Stimulated activated CD4-positive, alpha-beta T cell treated with anti-CD3 and anti-CD28 coated beads, Interleukin-2, amount 100 ng/mL, for 48 hours (primary cell): ENCODE measurements at regions not wholly inside any gene's neighbourhood (a gene's known extent, or its start where the extent isn't known, plus 50 kb on each side); places are given as distances from the start of the nearest gene placed in this dataset.
A peak's percentile ranks its signal among the peaks of the same experiment; 100 is the strongest.
"Not testable (repeated sequence)": the region's sequence is repeated elsewhere in the genome, so short reads cannot be mapped to it uniquely, and the experiment has no call there.

Experiments
- DNase-seq, 2 donors: peaks; one replicate each; pipeline ENCODE4 v3.0.0-alpha.2; 2020

DNA sequence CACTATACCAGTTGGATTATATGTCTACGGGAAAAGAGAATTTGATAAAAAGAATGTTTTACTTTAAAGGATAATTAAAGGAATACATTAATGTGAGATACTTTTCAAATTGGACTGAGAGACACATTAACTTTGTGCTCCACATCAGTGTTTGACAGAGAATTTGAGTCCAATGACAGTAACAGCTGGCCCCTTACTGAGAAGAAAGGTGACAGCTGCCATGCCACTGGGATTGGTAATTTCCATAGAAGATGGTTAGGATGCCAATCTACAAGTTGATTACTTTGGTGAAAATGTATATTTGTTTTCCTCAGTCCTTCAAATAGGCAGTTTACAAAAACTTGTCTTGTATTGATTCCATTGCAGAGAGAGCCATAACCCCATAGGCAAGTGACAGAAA lies 578.4 kb downstream of the SLCO4C1 start:
- DNase-seq, result no peak

DNA sequence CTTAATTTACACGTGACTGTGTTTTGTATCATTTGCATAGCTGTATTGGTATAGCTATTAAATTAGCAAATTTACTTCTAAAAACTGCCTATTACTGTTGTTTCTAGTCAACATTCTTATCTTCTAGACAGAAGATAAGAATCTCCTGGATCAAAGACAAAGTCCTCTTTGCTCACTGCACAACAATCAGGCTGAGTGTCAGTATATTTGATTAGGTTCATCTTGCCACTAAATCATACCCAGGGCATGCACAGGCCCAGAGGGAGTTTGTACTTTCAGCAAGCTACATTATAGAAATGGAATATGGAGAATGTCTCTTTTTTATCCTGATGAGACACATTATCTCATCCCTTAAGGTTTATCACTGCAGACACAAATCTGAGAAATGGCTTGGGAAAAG lies 579.1 kb downstream of the SLCO4C1 start:
- DNase-seq, result no peak

GRCh38 chr5:101715790-101716189 lies 580.3 kb downstream of the SLCO4C1 start:
- not testable (repeated sequence) for DNase-seq

GRCh38 chr5:101689306-101689705 lies 606.8 kb downstream of the SLCO4C1 start:
- no peak for DNase-seq

- no peak for DNase-seq
Observed at GRCh38 chr5:101688156-101688555, 607.9 kb downstream of the SLCO4C1 start.

- DNase-seq, result no peak
Observed at GRCh38 chr5:101687349-101687985, 608.6 kb downstream of the SLCO4C1 start.

DNA sequence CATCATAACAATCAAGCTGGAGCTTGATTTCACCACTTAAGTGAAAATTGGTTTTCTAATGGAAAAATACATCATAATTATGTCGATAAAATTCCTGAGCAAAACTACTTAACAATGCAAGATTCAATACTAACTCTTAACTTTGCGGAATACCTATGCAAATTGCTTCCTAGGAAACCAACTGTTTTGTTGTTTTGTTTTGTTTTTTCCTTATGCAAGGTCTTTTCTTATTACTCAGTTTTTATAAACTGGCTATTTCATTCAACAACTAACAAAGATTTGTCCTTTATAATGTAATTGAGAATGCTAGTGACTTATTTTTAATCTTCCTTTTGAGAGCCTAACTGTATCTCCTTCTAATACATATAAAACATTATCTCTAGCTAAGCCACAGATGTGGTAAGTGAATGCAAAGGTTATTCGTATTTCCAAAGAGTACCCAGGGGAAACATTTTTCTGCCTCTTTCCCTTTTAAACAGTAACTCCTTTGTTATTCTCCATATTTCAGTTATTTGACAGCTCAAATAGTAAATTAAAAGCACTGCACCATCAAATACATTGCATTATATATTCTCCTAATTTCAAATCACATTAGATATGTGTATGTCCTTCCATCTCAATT lies 609.4 kb downstream of the SLCO4C1 start:
- DNase-seq, result no peak

DNA sequence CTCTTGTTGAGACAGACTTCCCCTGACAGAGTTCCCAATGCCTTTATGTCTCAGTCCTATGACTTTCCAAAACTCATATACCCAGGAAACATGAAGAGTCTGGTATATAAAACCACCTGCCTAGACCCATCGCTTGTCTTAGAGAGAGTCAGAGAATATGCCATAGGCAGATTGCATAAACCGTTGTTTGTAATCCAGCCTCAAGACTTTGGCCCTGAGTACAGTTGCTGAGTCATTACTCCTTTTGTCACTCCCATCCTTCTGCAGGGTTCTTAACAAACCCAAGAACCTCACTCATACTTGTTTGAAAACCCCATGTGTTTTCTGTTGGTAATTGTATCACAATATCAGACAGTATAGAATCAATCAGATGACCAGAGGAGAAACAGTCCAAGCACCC lies 616.3 kb downstream of the SLCO4C1 start:
- DNase-seq, result no peak

DNA sequence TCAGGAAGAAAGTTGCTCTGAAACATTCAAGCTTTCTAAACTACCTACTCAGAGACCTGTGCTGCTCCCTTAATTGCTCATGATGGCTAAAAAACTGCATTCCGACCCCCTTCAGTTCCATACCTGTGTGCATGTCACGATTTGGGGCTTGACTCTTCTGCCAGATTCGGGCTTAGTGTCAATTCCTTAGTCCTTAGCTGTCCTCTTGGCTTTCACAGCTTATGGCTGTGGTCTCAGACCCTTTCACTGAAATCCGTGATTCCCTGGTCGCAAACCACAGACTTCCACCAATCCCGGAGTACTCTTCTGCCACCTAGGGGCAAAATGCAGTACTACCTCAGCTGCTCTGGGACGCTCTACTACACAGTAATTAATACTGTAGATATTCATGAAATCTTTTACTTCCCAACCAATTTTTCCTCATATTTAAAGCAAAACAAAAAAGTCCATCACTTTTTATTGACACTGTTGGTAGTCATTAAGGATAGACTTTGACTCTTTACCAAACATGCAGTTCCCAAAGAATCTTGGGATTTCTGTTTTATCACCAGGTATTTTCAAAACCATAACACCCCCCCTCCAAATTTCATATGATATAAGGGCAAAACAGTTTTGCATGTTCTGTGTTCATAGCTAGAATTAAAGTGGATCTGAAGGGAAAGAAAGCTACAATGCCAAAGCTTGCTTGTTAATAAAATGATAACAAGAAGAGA lies 617.4 kb downstream of the SLCO4C1 start:
- peak; percentile 34 to 46 for DNase-seq

DNA sequence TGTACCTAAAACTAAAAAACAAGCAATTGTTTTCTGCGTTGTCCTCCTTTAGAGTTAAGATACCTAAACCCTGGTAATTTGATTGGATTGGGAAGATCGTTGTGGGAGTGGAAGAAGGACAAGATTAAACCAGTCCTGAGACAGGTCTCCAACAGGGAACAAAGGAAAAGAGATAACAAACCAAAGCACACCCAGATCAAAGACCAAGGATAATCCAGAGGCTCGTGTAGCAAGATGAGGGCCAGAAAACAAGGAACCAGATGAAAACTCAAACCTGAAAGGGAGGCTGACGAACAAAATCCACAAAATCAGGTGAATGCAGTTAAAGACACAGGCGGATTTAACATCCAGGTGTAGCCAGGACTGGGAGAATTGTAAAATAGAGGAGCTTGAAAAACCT lies 618.1 kb downstream of the SLCO4C1 start:
- no peak for DNase-seq

- DNase-seq, result no peak
Observed at GRCh38 chr5:101676646-101677045, 619.4 kb downstream of the SLCO4C1 start.

- no peak for DNase-seq
Observed at GRCh38 chr5:101675510-101676219, 620.4 kb downstream of the SLCO4C1 start.

DNA sequence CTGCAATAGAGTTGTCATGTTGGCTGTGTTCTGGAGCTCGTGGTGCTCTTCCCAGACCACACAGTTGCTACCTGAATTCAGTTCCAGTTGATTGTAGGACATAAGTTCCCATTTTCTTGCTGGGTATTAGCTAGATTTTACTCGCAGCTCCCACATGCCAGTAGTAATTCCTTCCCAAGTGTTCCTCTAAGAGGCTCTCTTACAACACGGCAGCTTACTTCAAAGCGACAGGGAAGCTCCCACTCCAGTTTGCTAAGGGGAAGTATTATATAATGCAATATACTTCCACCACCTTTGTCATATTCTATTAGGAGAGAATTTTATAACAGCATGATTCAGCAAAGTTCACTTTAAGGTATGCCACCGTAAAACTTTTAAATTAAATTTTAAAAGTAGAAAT lies 623.0 kb downstream of the SLCO4C1 start:
- no peak for DNase-seq

GRCh38 chr5:101664071-101664791 lies 631.9 kb downstream of the SLCO4C1 start:
- no peak for DNase-seq

- no peak for DNase-seq
Observed at GRCh38 chr5:101663543-101663942, 632.5 kb downstream of the SLCO4C1 start.

DNA sequence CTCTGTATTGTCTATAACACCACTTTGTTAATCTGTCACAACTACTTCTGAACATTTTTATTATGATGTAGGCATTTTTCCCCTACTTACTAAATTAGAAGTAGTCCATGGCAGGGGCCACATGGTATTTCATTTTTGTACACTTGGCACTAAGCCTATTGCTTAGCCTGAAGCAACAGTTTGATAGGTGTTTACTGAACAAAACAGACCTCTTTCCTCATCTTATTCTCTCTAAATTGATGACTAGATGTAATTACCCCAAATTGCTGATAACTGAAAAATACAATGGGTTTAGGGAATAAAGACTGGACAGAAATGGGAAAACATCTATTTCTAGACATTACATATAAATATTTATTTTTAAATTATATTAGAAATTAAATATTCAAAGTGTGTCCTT lies 633.8 kb downstream of the SLCO4C1 start:
- DNase-seq, result no peak

DNA sequence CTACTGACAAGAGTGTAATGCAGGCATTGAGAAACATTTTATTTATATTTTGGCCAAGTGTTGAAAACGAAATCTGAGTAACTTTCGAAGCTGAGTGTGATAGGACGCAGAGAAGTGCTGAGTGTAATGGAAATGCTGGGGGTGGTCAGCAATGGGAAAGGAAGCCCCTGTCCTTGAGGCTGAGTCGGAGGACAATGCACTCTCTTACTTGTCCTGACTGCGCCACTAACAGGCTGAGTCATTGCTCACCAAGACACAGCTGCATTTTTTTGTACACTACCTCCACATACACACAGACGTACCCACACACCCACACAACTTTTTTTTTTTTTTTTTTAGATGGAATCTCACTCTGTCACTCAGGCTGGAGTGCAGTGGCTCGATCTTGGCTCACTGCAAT lies 637.7 kb downstream of the SLCO4C1 start:
- no peak for DNase-seq

DNA sequence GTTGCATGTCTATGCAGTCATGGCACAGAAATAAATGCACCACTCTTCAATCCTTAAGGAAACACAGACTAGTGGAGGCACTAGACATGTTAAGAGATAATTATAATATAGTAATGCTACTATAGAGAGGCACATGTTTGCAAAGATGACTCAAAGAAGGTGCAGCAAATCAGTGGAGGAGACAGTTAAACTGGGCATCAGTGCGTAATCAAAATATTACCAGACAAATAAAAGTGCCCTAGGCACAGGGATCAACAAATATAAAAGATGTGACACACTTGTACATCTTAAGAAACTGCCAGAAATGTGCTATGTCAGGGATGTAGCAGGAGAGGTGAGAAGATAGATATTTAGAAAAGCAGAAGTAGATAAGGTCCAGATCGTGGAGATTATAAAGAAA lies 642.1 kb downstream of the SLCO4C1 start:
- no peak for DNase-seq

- DNase-seq, result no peak
Observed at GRCh38 chr5:101647861-101648260, 648.2 kb downstream of the SLCO4C1 start.

GRCh38 chr5:101643794-101644193 lies 652.3 kb downstream of the SLCO4C1 start:
- no peak for DNase-seq

DNA sequence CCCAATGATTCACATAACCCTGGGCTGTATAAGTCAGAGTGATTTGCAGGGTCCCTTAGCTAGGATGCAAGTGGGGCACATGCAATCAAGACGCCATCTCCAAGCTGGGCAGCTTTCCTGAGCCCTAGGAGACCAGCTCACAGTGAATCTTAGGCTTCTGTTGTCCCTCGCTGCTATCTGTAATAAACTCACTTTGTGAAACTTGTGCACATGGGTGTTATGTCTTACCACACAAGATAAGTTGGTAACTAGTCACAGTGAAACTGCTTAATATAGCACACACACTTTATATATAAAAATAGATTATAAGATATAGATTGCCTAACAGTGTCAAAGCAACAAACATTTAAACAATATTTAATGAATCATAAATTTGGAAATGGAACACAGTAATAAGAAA lies 658.5 kb downstream of the SLCO4C1 start:
- DNase-seq, result no peak

- DNase-seq, result not testable (repeated sequence)
Observed at GRCh38 chr5:101627770-101628169, 668.3 kb downstream of the SLCO4C1 start.

DNA sequence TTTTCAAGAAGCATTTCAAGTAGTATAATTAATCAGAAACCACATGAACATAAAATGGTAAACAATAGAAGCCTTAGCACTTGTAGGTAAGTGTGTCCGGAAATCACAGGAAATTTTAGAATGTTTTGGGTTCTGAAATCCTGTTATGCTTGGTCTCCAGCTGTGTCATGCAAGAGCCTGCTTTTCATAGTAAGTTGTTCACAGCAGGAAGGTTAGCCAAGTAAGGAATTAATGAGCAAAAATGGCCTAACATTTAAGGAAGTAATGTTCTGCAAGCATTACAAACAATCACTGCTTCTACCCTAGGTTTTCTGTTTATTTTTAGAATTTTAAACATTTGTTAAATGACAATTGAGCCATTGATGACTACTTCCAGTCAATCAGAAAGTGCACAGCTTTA lies 669.5 kb downstream of the SLCO4C1 start:
- DNase-seq, result no peak
